ENCODE measurements at regions not wholly inside any gene's neighbourhood (a gene's known extent, or its start where the extent isn't known, plus 50 kb on each side); places are given as distances from the start of the nearest gene placed in this dataset.
"Not testable (repeated sequence)": the region's sequence is repeated elsewhere in the genome, so short reads cannot be mapped to it uniquely, and the experiment has no call there.

- no peak for DNase-seq (ENCODE audit: low spot score)
Measured at GRCh38 chr18:56488739-56489138, 149.7 kb downstream of the TXNL1 start.

- no peak for DNase-seq (ENCODE audit: low spot score)
Measured at GRCh38 chr18:56487801-56488200, 150.6 kb downstream of the TXNL1 start.

- no peak for DNase-seq (ENCODE audit: low spot score)
Measured at GRCh38 chr18:56483386-56483785, 155.0 kb downstream of the TXNL1 start.

GRCh38 chr18:56482813-56483212 is 155.6 kb downstream of the TXNL1 start:
- DNase-seq (ENCODE audit: low spot score) = not testable (repeated sequence)

- peak; percentile 18 for DNase-seq (ENCODE audit: low spot score)
Measured at GRCh38 chr18:56481751-56482150, 156.6 kb downstream of the TXNL1 start.

- DNase-seq (ENCODE audit: low spot score) = no peak
Measured at GRCh38 chr18:56479841-56480240, 158.6 kb downstream of the TXNL1 start.

- no peak for DNase-seq (ENCODE audit: low spot score)
Measured at GRCh38 chr18:56475250-56475649, 163.1 kb downstream of the TXNL1 start.

- no peak for DNase-seq (ENCODE audit: low spot score)
Measured at GRCh38 chr18:56473400-56474024, 164.9 kb downstream of the TXNL1 start.

- no peak for DNase-seq (ENCODE audit: low spot score)
Measured at GRCh38 chr18:56470406-56471351, 167.7 kb downstream of the TXNL1 start.

GRCh38 chr18:56469582-56469981 is 168.8 kb downstream of the TXNL1 start:
- no peak for DNase-seq (ENCODE audit: low spot score)

GRCh38 chr18:56468396-56468795 is 170.0 kb downstream of the TXNL1 start:
- no peak for DNase-seq (ENCODE audit: low spot score)

GRCh38 chr18:56462276-56462675 is 176.1 kb downstream of the TXNL1 start:
- no peak for DNase-seq (ENCODE audit: low spot score)

GRCh38 chr18:56461151-56461550 is 177.2 kb downstream of the TXNL1 start:
- no peak for DNase-seq (ENCODE audit: low spot score)

- DNase-seq (ENCODE audit: low spot score) = no peak
Measured at GRCh38 chr18:56460581-56460980, 177.8 kb downstream of the TXNL1 start.

- DNase-seq (ENCODE audit: low spot score) = no peak
Measured at GRCh38 chr18:56458770-56459712, 179.4 kb downstream of the TXNL1 start.

GRCh38 chr18:56455874-56456273 is 182.5 kb downstream of the TXNL1 start:
- DNase-seq (ENCODE audit: low spot score) = no peak

- no peak for DNase-seq (ENCODE audit: low spot score)
Measured at GRCh38 chr18:56455141-56455540, 183.3 kb downstream of the TXNL1 start.

- no peak for DNase-seq (ENCODE audit: low spot score)
Measured at GRCh38 chr18:56453631-56454030, 184.8 kb downstream of the TXNL1 start.

GRCh38 chr18:56451188-56451587 is 187.2 kb downstream of the TXNL1 start:
- DNase-seq (ENCODE audit: low spot score) = no peak

- DNase-seq (ENCODE audit: low spot score) = no peak
Measured at GRCh38 chr18:56448751-56449150, 189.6 kb downstream of the TXNL1 start.

GRCh38 chr18:56445422-56445821 is 193.0 kb downstream of the TXNL1 start:
- DNase-seq (ENCODE audit: low spot score) = no peak

GRCh38 chr18:56444201-56444600 is 194.2 kb downstream of the TXNL1 start:
- no peak for DNase-seq (ENCODE audit: low spot score)
